Fibroblast of the aortic adventitia (primary cell): ENCODE measurements at regions not wholly inside any gene's neighbourhood (a gene's known extent, or its start where the extent isn't known, plus 50 kb on each side); places are given as distances from the start of the nearest gene placed in this dataset.

Experiments
- DNase-seq: peaks from one replicate; pipeline ENCODE4 v3.0.0-alpha.2; 2010; ENCODE audit warnings: low read depth
- H3K4me3 ChIP-seq: 2 replicates; pipeline ENCODE4 v1.5.1; 2011; ENCODE audit warnings: low read depth, mild to moderate bottlenecking, control low read depth, low read length, moderate library complexity
- CTCF ChIP-seq: IDR thresholded peaks from 2 replicates; pipeline ENCODE4 v1.5.1; 2011; ENCODE audit warnings: mild to moderate bottlenecking, low read length, control low read depth, inconsistent platforms; ENCODE audit not compliant: insufficient read depth

GRCh38 chr1:213641312-213641711, 346.5 kb upstream of the PROX1 start:
- TF ChIP-seq CTCF: no peak
- H3K4me3 ChIP-seq: no peak overlapping the region
- DNase-seq: no peak

GRCh38 chr1:213643360-213643759, 344.4 kb upstream of the PROX1 start:
- no peak overlapping the region for H3K4me3 ChIP-seq
- no peak for DNase-seq
- TF ChIP-seq CTCF: no peak

- TF ChIP-seq CTCF: no peak
- no peak for DNase-seq
- H3K4me3 ChIP-seq: no peak overlapping the region
Measured at GRCh38 chr1:213647864-213648650, 339.7 kb upstream of the PROX1 start.

- TF ChIP-seq CTCF: no peak
- no peak overlapping the region for H3K4me3 ChIP-seq
- DNase-seq: no peak
Measured at GRCh38 chr1:213649373-213649772, 338.4 kb upstream of the PROX1 start.

GRCh38 chr1:213650603-213651002, 337.2 kb upstream of the PROX1 start:
- no peak for DNase-seq
- H3K4me3 ChIP-seq: no peak overlapping the region
- no peak for TF ChIP-seq CTCF

- H3K4me3 ChIP-seq: no peak overlapping the region
- DNase-seq: no peak
- TF ChIP-seq CTCF: no peak
Measured at GRCh38 chr1:213651077-213651476, 336.7 kb upstream of the PROX1 start.

GRCh38 chr1:213652109-213652508, 335.7 kb upstream of the PROX1 start:
- no peak for TF ChIP-seq CTCF
- no peak overlapping the region for H3K4me3 ChIP-seq
- DNase-seq: no peak
